ENCODE measurements at regions not wholly inside any gene's neighbourhood (a gene's known extent, or its start where the extent isn't known, plus 50 kb on each side); places are given as distances from the start of the nearest gene placed in this dataset.
"Not testable (repeated sequence)": the region's sequence is repeated elsewhere in the genome, so short reads cannot be mapped to it uniquely, and the experiment has no call there.

GRCh38 chr15:20012837-20013236 is 528.8 kb downstream of the GOLGA6L6 start:
- not testable (repeated sequence) for TF ChIP-seq CTCF (IDR thresholded peaks at IDR 0.05); EZH2 (IDR thresholded peaks at IDR 0.05; ENCODE audit: borderline replicate concordance, insufficient read depth, low read depth, low read length, poor library complexity, severe bottlenecking)
